SK-N-SH (cell line): ENCODE measurements at regions not wholly inside any gene's neighbourhood (a gene's known extent, or its start where the extent isn't known, plus 50 kb on each side); places are given as distances from the start of the nearest gene placed in this dataset.

Source experiments
- CTCF ChIA-PET: fragments of 300-600, 350-600 bp; formaldehyde crosslinking; extraction: SDS; loops from one replicate; lab custom pipeline; 2021; lab: Yijun Ruan, JAX
- POLR2A ChIA-PET: fragments of 350-600 bp; sonication (Branson Sonifier 250); formaldehyde crosslinking; extraction: SDS; loops from one replicate; lab custom pipeline; 2020; ENCODE audit warnings: antibody characterized with exemption, inconsistent platforms; lab: Yijun Ruan, JAX
- DNase-seq: peaks from one replicate; pipeline ENCODE4 v3.0.0; 2012
- H2AFZ ChIP-seq: fragments of 200-600 bp; sonication (generic); 2 replicates; pipeline ENCODE4 v1.8.1; 2016; ENCODE audit warnings: antibody characterized with exemption, mild to moderate bottlenecking, low read depth
- H3F3A ChIP-seq: fragments of 200-600 bp; sonication (generic); replicated peaks from 2 replicates; pipeline ENCODE3; 2016; ENCODE audit warnings: antibody characterized with exemption, mild to moderate bottlenecking; ENCODE audit not compliant: insufficient read depth
- H3K27ac ChIP-seq, 2 experiments: fragments of 200-500 bp in 1 of 2; fragments of 200-600 bp in 1 of 2; sonication (Bioruptor generic) in 1 of 2; sonication (generic), shearing (Covaris generic) in 1 of 2; 2 replicates each; pipeline versions ENCODE4 v1.5.1 to v1.6.1; 2014 to 2016; ENCODE audit warnings: low read depth in 2 of 2, inconsistent platforms in 1 of 2, low read length in 1 of 2, mild to moderate bottlenecking in 1 of 2, mixed read lengths in 1 of 2
- H3K27me3 ChIP-seq: fragments of 200-600 bp; sonication (generic), shearing (Covaris generic); 2 replicates; pipeline ENCODE4 v1.6.1; 2016; ENCODE audit warnings: mixed run types; ENCODE audit not compliant: insufficient read depth
- H3K36me3 ChIP-seq, 2 experiments: fragments of 200-500 bp in 1 of 2; fragments of 200-600 bp in 1 of 2; sonication (Bioruptor generic) in 1 of 2; sonication (generic) in 1 of 2; replicated peaks in 1 of 2; 2 replicates each; pipeline versions ENCODE3 to v1.5.1; 2014 to 2016; ENCODE audit warnings: low read length in 1 of 2, mild to moderate bottlenecking in 1 of 2; ENCODE audit not compliant: insufficient read depth in 2 of 2, control insufficient read depth in 1 of 2
- H3K4me1 ChIP-seq, 2 experiments: fragments of 200-500 bp in 1 of 2; fragments of 200-600 bp in 1 of 2; sonication (Bioruptor generic) in 1 of 2; sonication (generic), shearing (Covaris generic) in 1 of 2; 2 replicates each; pipeline versions ENCODE4 v1.5.1 to v1.6.1; 2014 to 2016; ENCODE audit warnings: low read depth in 1 of 2, low read length in 1 of 2, mixed run types in 1 of 2; ENCODE audit not compliant: insufficient read depth in 2 of 2, control insufficient read depth in 1 of 2
- H3K4me2 ChIP-seq: fragments of 200-600 bp; sonication (generic), shearing (Covaris generic); 2 replicates; pipeline ENCODE4 v1.6.1; 2017; ENCODE audit warnings: mixed run types
- H3K4me3 ChIP-seq, 2 experiments: fragments of 200-500 bp in 1 of 2; fragments of 200-600 bp in 1 of 2; sonication (Bioruptor generic) in 1 of 2; sonication (generic), shearing (Covaris generic) in 1 of 2; 2 replicates each; pipeline versions ENCODE4 v1.5.1 to v1.8.1; 2014 to 2016; ENCODE audit warnings: low read depth in 2 of 2, inconsistent platforms in 1 of 2, low read length in 1 of 2, mild to moderate bottlenecking in 1 of 2, mixed read lengths in 1 of 2, moderate library complexity in 1 of 2
- H3K79me2 ChIP-seq: fragments of 200-600 bp; sonication (generic); 2 replicates; pipeline ENCODE4 v1.8.1; 2017; ENCODE audit warnings: mild to moderate bottlenecking; ENCODE audit not compliant: insufficient read depth
- H3K9ac ChIP-seq: fragments of 200-600 bp; sonication (generic); 2 replicates; pipeline ENCODE4 v1.6.1; 2017; ENCODE audit warnings: mixed run types
- H3K9me2 ChIP-seq: fragments of 200-600 bp; sonication (generic); 2 replicates; pipeline ENCODE4 v1.6.1; 2017; ENCODE audit warnings: mixed run types
- H3K9me3 ChIP-seq: fragments of 200-600 bp; sonication (generic); 2 replicates; pipeline ENCODE4 v1.6.1; 2017; ENCODE audit warnings: mixed run types, mild to moderate bottlenecking, moderate library complexity
- H4K20me1 ChIP-seq: fragments of 200-600 bp; sonication (generic); 2 replicates; pipeline ENCODE4 v1.6.1; 2017; ENCODE audit warnings: mild to moderate bottlenecking, mixed run types; ENCODE audit not compliant: insufficient read depth
- CHD2 ChIP-seq: fragments of 150-350 bp; IDR thresholded peaks from 2 replicates; pipeline ENCODE4 v1.6.1; 2018; ENCODE audit warnings: low read length; ENCODE audit not compliant: partially characterized antibody
- ELF1 ChIP-seq: IDR thresholded peaks from 2 replicates; pipeline ENCODE4 v1.4.0; 2012
- EP300 ChIP-seq, 2 experiments: IDR thresholded peaks; 2 replicates each; pipeline versions ENCODE4 v1.4.0 to v1.6.1; 2012; ENCODE audit warnings: borderline replicate concordance in 1 of 2, low read depth in 1 of 2, low read length in 1 of 2
- EZH2phosphoT487 ChIP-seq: fragments of 200-600 bp; sonication (generic); IDR thresholded peaks from 2 replicates; pipeline ENCODE4 v1.6.1; 2017; ENCODE audit warnings: low read depth, mixed run types, mild to moderate bottlenecking, antibody characterized with exemption, moderate library complexity, borderline replicate concordance
- FOXM1 ChIP-seq: IDR thresholded peaks from 2 replicates; pipeline ENCODE4 v1.4.0; 2012; ENCODE audit warnings: low read depth, mild to moderate bottlenecking
- JUND ChIP-seq: IDR thresholded peaks from 2 replicates; pipeline ENCODE4 v1.4.0; 2012
- NFIC ChIP-seq: IDR thresholded peaks from 2 replicates; pipeline ENCODE4 v1.4.0; 2012; ENCODE audit warnings: borderline replicate concordance
- NRF1 ChIP-seq: IDR thresholded peaks from 2 replicates; pipeline ENCODE4 v1.6.1; 2012; ENCODE audit warnings: low read depth, mild to moderate bottlenecking, low read length
- POLR2AphosphoS5 ChIP-seq: IDR thresholded peaks from 2 replicates; pipeline ENCODE4 v1.6.1; 2012; ENCODE audit warnings: low read depth, low read length
- RAD21 ChIP-seq: IDR thresholded peaks from 2 replicates; pipeline ENCODE4 v1.6.1; 2012; ENCODE audit warnings: mild to moderate bottlenecking, low read length
- RCOR1 ChIP-seq: fragments of 150-350 bp; IDR thresholded peaks from 2 replicates; pipeline ENCODE4 v1.6.1; 2017; ENCODE audit warnings: antibody characterized with exemption, low read length
- RFX5 ChIP-seq: IDR thresholded peaks from 2 replicates; pipeline ENCODE4 v1.6.1; 2012; ENCODE audit warnings: mild to moderate bottlenecking, improper control_type of control experiment, low read length
- RXRA ChIP-seq: IDR thresholded peaks from 2 replicates; pipeline ENCODE4 v1.4.0; 2012; ENCODE audit warnings: low read depth, mild to moderate bottlenecking, borderline replicate concordance
- SIN3A ChIP-seq: IDR thresholded peaks from 2 replicates; pipeline ENCODE4 v1.6.1; 2012; ENCODE audit warnings: low read depth, mild to moderate bottlenecking, low read length, moderate library complexity, borderline replicate concordance
- SMC3 ChIP-seq: IDR thresholded peaks from 2 replicates; pipeline ENCODE4 v1.6.1; 2012; ENCODE audit warnings: low read depth, low read length, improper control_type of control experiment
- TAF1 ChIP-seq: IDR thresholded peaks from 2 replicates; pipeline ENCODE4 v1.6.1; 2012; ENCODE audit warnings: low read depth, mild to moderate bottlenecking, low read length, moderate library complexity, borderline replicate concordance
- TEAD4 ChIP-seq: IDR thresholded peaks from 2 replicates; pipeline ENCODE4 v1.4.0; 2012; ENCODE audit warnings: mild to moderate bottlenecking, borderline replicate concordance; ENCODE audit not compliant: insufficient read depth
- USF1 ChIP-seq: IDR thresholded peaks from 2 replicates; pipeline ENCODE4 v1.4.0; 2012; ENCODE audit warnings: low read depth, borderline replicate concordance
- USF2 ChIP-seq: fragments of 150-350 bp; IDR thresholded peaks from 2 replicates; pipeline ENCODE4 v1.6.1; 2017; ENCODE audit warnings: antibody characterized with exemption, low read length, low read depth, borderline replicate concordance
- WGBS: methylation state at CpG from one replicate; pipeline ENCODE4 v1.1.6; 2017; ENCODE audit warnings: low lambda C conversion rate; 5-methylcytosine and 5-hydroxymethylcytosine counted together
- TF ChIP-seq, protein P1 (sequence below): IDR thresholded peaks from 2 replicates; pipeline ENCODE4 v1.4.0; 2012; ENCODE audit warnings: low read depth, borderline replicate concordance

DNA sequence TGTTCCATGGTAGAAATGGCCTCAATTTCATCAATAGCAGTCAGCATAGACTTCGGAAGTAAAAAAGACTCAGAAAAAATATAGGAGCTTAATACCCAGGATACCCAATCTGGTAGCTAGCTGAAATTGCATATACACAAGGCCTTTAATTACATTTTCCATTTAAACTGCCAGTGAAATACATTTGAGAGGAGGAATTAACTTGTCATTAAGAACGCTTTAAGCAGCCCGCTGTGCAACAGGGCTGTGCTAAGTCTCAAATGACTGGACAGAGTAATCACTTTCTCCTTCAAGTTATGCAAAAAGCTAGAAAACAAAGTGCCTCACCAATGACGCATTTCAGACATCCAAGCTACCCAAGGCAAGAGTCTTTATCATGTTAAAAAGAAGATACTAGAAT lies 558.8 kb downstream of the MBD2 start:
- no peak for DNase-seq
- ChIA-PET POLR2A (no interaction called here), CTCF (no interaction called here)
- Histone ChIP-seq H3F3A (no peaks in the 10 kb centered on the region), H3K79me2 (no peaks in the 10 kb centered on the region), H3K4me2 (no peak overlapping the region), H3K9me2 (no peaks in the 10 kb centered on the region), H3K9ac (no peak overlapping the region), H4K20me1 (no peaks in the 10 kb centered on the region), H2AFZ (no peak overlapping the region), H3K27ac (no peak overlapping the region), H3K36me3 (no peaks in the 10 kb centered on the region), H3K4me3 (no peak overlapping the region), H3K9me3 (peaks cover 14% of the 10 kb centered on the region; the same call in 1 of the 2 replicates), H3K27me3 (no peaks in the 10 kb centered on the region), H3K4me1 (no peaks in the 10 kb centered on the region)
- WGBS, result 24% methylated on average over 4 of the region's 4 CpGs
- TF ChIP-seq RFX5 (no peak), RAD21 (no peak), EZH2phosphoT487 (no peak), NRF1 (no peak), USF1 (no peak), EP300 (IDR thresholded peaks at IDR 0.05; ENCODE audit: borderline replicate concordance in 1 of 2, low read depth in 1 of 2, low read length in 1 of 2) (no peak), RXRA (no peak), TEAD4 (no peak), JUND (no peak), NFIC (no peak), FOXM1 (no peak), SIN3A (no peak), ELF1 (no peak), RCOR1 (no peak), POLR2AphosphoS5 (no peak), USF2 (no peak), SMC3 (no peak), TAF1 (no peak), CHD2 (no peak)
- TF ChIP-seq, protein P1, sequence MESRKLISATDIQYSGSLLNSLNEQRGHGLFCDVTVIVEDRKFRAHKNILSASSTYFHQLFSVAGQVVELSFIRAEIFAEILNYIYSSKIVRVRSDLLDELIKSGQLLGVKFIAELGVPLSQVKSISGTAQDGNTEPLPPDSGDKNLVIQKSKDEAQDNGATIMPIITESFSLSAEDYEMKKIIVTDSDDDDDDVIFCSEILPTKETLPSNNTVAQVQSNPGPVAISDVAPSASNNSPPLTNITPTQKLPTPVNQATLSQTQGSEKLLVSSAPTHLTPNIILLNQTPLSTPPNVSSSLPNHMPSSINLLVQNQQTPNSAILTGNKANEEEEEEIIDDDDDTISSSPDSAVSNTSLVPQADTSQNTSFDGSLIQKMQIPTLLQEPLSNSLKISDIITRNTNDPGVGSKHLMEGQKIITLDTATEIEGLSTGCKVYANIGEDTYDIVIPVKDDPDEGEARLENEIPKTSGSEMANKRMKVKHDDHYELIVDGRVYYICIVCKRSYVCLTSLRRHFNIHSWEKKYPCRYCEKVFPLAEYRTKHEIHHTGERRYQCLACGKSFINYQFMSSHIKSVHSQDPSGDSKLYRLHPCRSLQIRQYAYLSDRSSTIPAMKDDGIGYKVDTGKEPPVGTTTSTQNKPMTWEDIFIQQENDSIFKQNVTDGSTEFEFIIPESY, result no peak
